NCI-H1417 treated with DMSO at 0.1 percent for 48 hours (cell line): ENCODE measurements at regions not wholly inside any gene's neighbourhood (a gene's known extent, or its start where the extent isn't known, plus 50 kb on each side); places are given as distances from the start of the nearest gene placed in this dataset.
"Not testable (repeated sequence)": the region's sequence is repeated elsewhere in the genome, so short reads cannot be mapped to it uniquely, and the experiment has no call there.

Source experiments
- DNase-seq: peaks from one replicate; lab custom pipeline; 2025; lab: John Stamatoyannopoulos, UW

- no peak for DNase-seq
These were observed 140.7 kb upstream of the CDKN3 start for GRCh38 chr14:54256156-54256555.

GRCh38 chr14:54257424-54257823, 139.4 kb upstream of the CDKN3 start:
- DNase-seq = no peak

- no peak for DNase-seq
These were observed 138.4 kb upstream of the CDKN3 start for GRCh38 chr14:54258382-54258781.

- no peak for DNase-seq
These were observed 137.0 kb upstream of the CDKN3 start for GRCh38 chr14:54259821-54260220.

- no peak for DNase-seq
These were observed 135.5 kb upstream of the CDKN3 start for GRCh38 chr14:54261283-54261682.

- not testable (repeated sequence) for DNase-seq
These were observed 130.2 kb upstream of the CDKN3 start for GRCh38 chr14:54266616-54267015.

- DNase-seq = no peak
These were observed 129.6 kb upstream of the CDKN3 start for GRCh38 chr14:54267172-54267571.

GRCh38 chr14:54275997-54276725, 120.6 kb upstream of the CDKN3 start:
- peak; percentile 85 for DNase-seq

- DNase-seq = no peak
These were observed 118.7 kb upstream of the CDKN3 start for GRCh38 chr14:54278087-54278486.

GRCh38 chr14:54278665-54279295, 118.0 kb upstream of the CDKN3 start:
- no peak for DNase-seq

GRCh38 chr14:54282849-54283248, 114.0 kb upstream of the CDKN3 start:
- no peak for DNase-seq

GRCh38 chr14:54285030-54285429, 111.8 kb upstream of the CDKN3 start:
- DNase-seq = no peak

- DNase-seq = no peak
These were observed 105.2 kb upstream of the CDKN3 start for GRCh38 chr14:54291491-54292191.

- DNase-seq = no peak
These were observed 102.0 kb upstream of the CDKN3 start for GRCh38 chr14:54294802-54295201.

- no peak for DNase-seq
These were observed 97.1 kb upstream of the CDKN3 start for GRCh38 chr14:54299410-54300363.

- DNase-seq = no peak
These were observed 95.9 kb upstream of the CDKN3 start for GRCh38 chr14:54300881-54301280.

- DNase-seq = no peak
These were observed 95.4 kb upstream of the CDKN3 start for GRCh38 chr14:54301359-54301758.

GRCh38 chr14:54306806-54307205, 90.0 kb upstream of the CDKN3 start:
- DNase-seq = no peak

- no peak for DNase-seq
These were observed 87.2 kb upstream of the CDKN3 start for GRCh38 chr14:54309615-54310014.

- DNase-seq = no peak
These were observed 86.5 kb upstream of the CDKN3 start for GRCh38 chr14:54310151-54310850.

GRCh38 chr14:54310851-54311228, 86.0 kb upstream of the CDKN3 start:
- no peak for DNase-seq
